NOMO-1 treated with DMSO at 0.1 percent for 48 hours (cell line): ENCODE measurements at regions not wholly inside any gene's neighbourhood (a gene's known extent, or its start where the extent isn't known, plus 50 kb on each side); places are given as distances from the start of the nearest gene placed in this dataset.

Experiments used
- DNase-seq: peaks from one replicate; lab custom pipeline; 2025; ENCODE audit not compliant: unreplicated experiment; lab: John Stamatoyannopoulos, UW

- no peak for DNase-seq
These were observed 267.3 kb upstream of the LYZL1 start for GRCh38 chr10:29021591-29021990.

DNA sequence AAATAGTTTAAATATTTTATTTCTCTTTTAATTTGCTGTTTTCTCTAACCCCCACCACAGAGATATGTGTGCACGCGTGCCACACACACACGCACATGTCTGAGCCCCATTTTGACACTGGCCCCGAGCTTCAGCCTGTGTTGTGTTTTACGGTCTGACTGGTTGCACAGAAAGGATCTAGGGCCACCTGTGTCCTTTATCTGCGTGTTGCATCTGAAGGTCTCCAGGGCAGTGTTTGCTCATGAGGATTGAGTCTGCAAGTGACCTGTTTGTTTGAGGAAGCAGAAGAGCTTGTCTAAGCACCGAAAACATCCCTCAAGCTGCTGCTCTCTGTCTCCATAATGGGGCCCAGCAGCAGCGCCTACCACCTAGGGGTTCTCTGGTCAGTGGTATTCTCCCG lies 266.4 kb upstream of the LYZL1 start:
- DNase-seq, result no peak

DNA sequence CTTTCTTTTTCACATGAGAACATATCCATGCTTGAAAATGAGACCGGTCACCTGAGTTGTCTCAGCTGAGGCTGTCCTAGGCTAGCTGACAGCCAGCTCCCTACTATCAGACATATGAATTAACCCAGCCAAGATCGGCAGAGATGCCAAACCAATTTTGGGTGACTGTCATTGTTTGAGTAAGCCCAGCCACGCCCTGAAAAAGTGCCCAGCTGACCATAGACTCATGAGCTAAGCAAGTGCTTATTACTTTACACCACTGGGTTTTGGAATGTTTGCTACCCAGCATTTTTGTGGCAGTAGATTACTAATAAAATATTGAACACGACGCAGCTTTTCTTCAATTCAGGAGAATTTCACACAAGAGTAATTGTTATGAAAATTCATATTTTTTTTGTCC lies 265.2 kb upstream of the LYZL1 start:
- DNase-seq, result no peak

- no peak for DNase-seq
These were observed 262.6 kb upstream of the LYZL1 start for GRCh38 chr10:29026065-29026797.

GRCh38 chr10:29026802-29027580 lies 261.9 kb upstream of the LYZL1 start:
- DNase-seq, result no peak

DNA sequence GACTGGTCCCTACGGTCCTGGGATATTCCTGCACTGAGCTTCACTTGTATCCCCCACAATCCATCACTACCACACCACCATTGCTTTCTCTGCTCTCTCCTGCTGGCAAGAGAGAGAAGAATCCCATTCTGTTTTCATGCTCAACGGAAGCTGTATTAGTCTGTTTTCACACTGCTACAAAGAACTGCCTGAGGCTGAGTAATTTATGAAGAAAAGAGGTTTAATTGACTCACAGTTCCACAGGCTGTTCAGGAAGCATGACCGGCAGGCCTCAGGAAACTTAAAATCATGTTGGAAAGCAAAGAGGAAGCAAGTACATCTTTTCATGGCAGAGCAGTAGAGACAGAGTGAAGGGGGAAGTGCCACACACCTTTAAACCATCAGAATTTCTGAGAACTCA lies 260.4 kb upstream of the LYZL1 start:
- DNase-seq, result no peak

DNA sequence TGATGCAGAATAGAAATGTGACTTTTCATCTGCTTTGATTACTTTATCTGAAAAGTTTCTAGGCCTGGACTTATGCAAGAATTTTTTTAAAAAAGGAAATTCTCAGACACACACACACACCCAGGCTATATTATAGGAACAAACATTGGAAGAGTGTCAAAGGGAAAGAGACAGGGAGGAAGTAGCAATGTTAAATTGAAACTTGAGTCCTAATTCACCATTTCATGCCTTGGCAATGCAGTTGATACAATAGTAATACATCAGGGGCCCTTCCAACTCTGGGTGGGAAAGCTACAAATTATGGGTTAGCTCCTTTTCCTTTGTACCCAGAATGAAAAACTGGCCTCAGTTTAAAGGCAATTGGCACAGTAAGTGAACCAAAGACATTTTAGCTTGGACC lies 258.0 kb upstream of the LYZL1 start:
- no peak for DNase-seq

DNA sequence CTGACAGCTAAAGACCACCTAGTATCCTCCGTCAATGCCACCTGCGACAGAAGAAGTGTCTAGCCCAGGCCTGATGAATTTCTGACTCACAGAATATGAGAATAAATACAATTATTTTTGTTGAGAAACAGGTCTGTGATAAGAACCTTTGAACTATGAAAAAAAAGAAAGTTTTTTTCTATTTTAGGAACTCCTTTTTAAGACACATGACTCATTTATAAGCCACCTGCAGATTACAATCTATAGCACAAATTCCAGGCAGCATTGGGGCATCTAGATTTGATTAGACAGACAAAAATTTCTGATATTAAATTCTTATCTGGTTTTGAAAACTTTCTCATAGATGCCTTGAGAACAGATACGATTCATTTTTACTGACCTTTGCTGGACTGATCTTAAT lies 256.7 kb upstream of the LYZL1 start:
- no peak for DNase-seq

DNA sequence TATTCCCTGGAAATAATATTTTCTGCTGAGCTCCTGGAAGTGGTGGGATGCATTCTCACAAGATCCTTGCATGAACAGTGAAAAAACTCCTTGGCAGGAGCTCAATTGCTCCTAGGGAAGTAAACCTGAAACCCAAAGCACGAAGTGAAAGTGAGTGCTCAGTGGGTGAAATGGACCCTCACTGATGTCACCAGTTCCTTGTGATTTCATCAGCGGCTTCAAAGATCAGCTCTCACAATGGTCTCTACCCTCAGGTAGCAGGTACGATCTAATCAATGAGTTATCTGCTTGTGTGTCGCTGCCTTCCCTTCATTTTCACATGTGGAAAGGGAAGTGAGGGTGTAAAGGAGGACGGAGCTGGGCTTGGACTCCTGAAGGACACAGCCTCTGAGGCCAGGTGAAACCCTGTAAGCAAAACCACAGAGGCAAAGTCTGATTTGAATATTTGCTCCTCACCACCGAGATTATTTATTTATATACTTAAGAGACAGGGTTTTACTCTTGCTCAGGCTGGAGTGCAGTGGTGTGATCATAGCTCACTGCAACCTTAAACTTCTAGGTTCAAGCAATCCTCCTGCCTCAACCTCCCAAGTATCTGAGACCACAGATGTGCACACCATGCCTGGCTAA lies 255.4 kb upstream of the LYZL1 start:
- no peak for DNase-seq

- DNase-seq, result no peak
These were observed 254.3 kb upstream of the LYZL1 start for GRCh38 chr10:29034592-29034991.

GRCh38 chr10:29035721-29036120 lies 253.1 kb upstream of the LYZL1 start:
- no peak for DNase-seq

DNA sequence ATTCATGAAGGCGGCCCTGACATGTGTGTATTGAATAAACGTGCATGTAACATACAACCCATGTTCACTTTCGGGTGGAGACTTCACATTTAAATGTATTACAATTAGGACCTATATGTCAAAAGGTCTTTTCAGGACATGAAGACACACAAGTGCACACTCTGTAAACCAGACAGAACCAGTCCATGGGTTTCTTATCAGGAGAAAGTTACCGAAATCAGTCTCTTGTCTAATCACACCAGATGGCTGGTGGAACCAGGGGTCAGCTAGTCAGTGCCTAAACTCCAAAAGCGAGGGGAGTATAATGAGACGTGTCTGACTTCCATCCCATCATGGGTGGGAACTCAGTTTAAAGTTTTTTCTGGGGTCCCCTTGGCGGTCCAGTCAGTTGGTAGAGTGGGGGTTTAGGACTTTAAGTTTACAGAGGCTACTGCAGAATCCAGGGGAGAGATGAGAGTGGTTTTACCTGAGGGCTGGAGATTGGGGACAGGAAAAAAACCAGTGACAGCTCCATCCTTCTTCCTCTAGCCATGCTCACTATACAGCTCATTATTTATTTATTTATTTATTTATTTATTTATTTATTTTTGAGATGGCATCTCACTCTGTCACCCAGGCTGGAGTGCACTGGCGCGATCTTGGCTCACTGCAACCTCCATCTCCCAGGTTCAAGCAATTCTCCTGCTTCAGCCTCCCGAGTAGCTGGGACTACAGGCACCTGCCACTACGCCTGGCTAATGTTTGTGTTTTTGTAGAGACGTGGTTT lies 251.3 kb upstream of the LYZL1 start:
- no peak for DNase-seq

DNA sequence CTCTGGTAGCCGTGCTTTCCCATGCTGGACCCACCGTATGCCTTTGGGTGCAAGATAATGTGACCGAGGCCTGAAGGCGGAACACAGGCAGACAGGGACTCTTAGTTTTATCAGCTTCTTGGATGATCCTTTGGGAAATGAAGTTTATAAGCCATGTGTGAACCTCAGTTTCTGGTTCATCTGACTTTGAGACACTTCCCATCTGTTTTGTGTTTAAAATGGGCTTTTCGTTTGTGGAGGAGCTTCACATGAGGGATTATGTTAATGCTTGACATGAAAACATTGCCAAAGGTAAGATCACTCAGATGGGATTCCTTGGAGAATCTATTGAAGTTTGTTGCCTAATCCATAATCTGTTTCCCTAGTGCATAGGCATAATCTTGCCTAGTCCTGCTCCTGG lies 249.8 kb upstream of the LYZL1 start:
- no peak for DNase-seq

- DNase-seq, result no peak
These were observed 249.1 kb upstream of the LYZL1 start for GRCh38 chr10:29039677-29040189.

GRCh38 chr10:29041616-29042015 lies 247.3 kb upstream of the LYZL1 start:
- DNase-seq, result no peak

- no peak for DNase-seq
These were observed 240.4 kb upstream of the LYZL1 start for GRCh38 chr10:29048506-29048905.

DNA sequence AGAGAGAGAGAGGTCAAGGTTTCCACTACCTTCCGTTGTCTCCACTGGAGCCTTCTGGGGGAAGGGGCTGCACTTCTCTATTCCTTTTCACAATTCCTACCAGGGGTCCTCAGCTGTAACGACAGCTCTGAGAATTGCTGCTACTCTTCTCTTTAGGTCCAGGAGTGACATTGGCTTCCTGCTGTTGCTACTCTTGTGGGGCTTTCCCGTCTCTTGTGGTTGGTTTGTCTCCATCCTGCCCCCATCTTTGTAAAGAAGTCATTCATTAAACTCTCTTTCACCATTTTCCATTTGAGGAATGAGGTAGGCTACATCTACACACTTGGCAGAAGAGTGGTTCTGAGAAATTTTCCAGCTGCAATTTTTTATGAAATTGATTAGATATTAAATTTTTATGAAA lies 238.8 kb upstream of the LYZL1 start:
- no peak for DNase-seq

GRCh38 chr10:29055101-29055500 lies 233.8 kb upstream of the LYZL1 start:
- DNase-seq, result no peak

GRCh38 chr10:29056729-29057128 lies 232.1 kb upstream of the LYZL1 start:
- no peak for DNase-seq

DNA sequence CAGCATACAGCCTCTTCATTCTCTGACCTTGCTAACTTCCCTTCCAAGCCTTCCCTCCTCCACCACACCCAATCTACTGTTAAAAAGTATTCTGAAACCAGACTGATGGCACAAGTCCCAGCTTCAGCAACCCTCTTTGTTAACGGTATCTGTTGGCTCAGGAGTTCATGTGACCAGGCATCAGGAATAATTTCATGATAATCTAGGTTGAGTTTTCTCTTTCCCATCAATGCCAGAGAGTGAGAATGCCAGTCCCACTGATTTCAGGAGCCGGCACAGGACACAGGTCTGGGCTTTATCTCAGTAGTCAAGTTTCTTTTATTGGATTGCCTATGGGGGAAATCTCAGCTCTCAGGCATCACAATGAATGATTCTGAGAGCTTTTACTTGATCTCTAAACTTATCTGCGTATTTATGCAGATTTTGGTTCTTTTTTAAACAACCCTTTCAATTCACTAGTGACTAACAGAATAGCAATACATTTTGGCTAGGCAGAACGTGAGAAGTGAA lies 231.0 kb upstream of the LYZL1 start:
- no peak for DNase-seq
